GM12875 (cell line): ENCODE measurements at regions not wholly inside any gene's neighbourhood (a gene's known extent, or its start where the extent isn't known, plus 50 kb on each side); places are given as distances from the start of the nearest gene placed in this dataset.

Experiments used
- H3K4me3 ChIP-seq: one replicate; pipeline ENCODE4 v1.5.1; 2011; ENCODE audit warnings: low read depth, low read length, control low read depth
- TF ChIP-seq, protein P1 (sequence below): IDR thresholded peaks from 2 replicates; pipeline ENCODE4 v1.5.1; 2011; ENCODE audit warnings: low read depth, mild to moderate bottlenecking, control low read depth, inconsistent platforms, low read length, moderate library complexity, borderline replicate concordance; ENCODE audit not compliant: insufficient read depth

DNA sequence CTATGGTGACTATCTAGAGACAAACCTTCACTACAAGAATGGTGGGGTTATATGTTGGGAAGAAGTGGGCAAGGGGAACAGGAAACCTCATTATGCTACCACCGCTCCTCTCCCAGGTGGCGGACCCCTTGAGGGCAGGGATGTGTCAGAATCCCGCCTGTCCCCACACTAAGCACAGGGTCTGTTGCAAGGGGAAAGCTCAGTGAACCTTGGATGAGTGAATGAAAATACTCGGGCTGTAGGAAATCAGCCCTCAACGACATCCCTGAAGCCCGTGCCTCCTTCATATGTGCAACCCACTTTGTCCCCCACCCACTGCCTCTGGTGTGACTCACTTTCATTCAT is 68.2 kb upstream of the AMPD3 start:
- no peak overlapping the region for H3K4me3 ChIP-seq
- TF ChIP-seq, protein P1, sequence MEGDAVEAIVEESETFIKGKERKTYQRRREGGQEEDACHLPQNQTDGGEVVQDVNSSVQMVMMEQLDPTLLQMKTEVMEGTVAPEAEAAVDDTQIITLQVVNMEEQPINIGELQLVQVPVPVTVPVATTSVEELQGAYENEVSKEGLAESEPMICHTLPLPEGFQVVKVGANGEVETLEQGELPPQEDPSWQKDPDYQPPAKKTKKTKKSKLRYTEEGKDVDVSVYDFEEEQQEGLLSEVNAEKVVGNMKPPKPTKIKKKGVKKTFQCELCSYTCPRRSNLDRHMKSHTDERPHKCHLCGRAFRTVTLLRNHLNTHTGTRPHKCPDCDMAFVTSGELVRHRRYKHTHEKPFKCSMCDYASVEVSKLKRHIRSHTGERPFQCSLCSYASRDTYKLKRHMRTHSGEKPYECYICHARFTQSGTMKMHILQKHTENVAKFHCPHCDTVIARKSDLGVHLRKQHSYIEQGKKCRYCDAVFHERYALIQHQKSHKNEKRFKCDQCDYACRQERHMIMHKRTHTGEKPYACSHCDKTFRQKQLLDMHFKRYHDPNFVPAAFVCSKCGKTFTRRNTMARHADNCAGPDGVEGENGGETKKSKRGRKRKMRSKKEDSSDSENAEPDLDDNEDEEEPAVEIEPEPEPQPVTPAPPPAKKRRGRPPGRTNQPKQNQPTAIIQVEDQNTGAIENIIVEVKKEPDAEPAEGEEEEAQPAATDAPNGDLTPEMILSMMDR = no peak

DNA sequence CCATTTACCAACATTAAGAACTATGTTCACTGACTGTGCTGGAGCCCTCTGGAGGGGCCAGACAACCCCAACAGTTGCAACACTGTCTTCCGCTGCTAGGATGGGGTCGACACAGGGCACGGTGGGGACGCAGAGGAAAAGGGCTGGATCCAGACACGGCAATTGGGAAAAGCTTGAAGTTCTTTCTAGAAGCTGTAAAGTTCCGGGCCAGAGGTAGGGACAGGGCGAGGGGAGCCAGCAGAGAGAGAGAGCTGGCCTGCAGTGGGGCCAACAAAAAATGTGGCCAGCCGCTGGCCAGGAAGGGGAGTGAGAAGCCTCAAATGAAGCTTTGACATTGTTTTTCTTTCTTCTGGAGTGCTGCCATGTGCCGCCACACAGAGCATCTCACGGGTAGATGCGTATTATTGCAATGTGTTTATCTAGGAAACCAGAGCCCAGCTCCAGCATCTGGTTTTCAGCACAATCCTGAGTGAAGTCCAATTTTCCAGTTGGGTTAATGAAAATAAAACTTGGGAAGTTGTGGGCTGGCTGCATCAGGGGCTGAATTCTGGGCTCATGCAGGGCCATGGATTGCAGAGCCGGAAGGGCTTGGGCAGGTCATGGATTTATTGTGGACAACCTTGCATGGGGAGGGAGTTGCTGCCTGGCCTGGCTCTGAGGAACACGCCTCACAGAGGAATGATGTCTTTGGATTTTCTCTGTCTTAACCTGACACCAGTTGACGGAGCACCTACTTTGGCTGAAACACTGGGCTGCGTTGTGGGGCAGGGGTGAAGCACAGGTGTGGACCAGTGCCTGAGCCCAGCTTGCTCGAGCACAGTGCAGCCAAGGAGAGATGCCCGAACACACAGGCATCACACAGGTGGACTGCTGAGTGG is 67.6 kb upstream of the AMPD3 start:
- TF ChIP-seq, protein P1 = no peak
- no peak overlapping the region for H3K4me3 ChIP-seq

DNA sequence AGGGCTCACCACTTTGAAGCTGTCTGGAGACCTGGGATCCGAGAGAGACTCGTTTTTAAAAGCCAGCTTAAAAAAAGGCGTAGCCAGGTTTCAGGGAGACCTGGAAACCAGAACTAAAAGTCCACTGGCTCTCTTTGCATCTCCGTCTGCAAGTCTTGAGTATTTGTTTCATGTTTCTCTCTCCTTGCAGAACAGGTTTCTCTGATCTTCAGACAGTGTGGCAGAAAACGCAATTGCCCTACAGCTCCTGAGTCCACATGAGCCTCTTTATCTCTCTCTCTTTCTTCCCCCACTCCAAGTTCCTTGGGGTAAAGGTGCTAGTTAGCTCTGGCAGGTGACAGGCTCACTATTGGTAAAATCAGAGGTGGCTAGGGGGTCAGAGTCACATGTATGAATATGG is 67.0 kb upstream of the AMPD3 start:
- H3K4me3 ChIP-seq = no peak overlapping the region
- TF ChIP-seq, protein P1 = no peak

DNA sequence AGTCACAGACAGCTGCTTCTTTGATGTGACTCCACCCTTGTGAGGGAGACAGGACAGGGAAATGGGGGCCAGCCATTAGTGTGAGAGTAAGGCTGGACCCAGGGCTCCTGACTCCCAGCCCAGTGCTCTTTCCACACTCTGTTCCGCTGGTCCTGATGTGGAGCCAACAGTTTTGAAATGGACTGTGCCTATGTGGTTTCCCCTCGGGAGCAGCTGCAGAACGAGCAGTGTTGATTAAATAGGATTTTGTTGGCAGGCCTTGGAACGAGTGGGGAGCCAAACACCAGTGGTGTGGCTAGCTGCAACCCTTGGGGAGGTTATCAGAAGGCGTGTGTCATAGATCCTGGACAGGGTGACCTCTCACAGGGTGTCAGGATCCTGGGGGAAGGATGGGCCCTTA is 66.5 kb upstream of the AMPD3 start:
- TF ChIP-seq, protein P1 = no peak
- H3K4me3 ChIP-seq = no peak overlapping the region

DNA sequence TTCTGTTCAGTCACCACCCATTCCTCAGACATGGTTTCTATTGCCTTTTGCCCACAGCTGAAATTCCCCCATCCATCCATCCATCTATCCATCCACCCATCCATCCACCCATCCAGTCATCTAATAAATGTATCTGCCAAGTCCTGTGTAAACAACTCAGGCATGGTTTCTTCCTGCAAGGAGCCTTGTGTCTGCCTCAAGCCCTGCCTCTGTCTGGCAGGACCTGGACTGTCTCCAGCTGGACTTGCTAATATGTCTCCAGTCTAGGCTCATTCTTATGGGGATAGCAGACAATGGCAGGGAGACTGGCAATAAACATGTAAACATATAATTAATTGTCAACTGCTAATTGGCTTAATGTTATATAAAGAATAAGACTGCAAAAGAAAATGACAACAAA is 64.7 kb upstream of the AMPD3 start:
- TF ChIP-seq, protein P1 = no peak
- no peak overlapping the region for H3K4me3 ChIP-seq

DNA sequence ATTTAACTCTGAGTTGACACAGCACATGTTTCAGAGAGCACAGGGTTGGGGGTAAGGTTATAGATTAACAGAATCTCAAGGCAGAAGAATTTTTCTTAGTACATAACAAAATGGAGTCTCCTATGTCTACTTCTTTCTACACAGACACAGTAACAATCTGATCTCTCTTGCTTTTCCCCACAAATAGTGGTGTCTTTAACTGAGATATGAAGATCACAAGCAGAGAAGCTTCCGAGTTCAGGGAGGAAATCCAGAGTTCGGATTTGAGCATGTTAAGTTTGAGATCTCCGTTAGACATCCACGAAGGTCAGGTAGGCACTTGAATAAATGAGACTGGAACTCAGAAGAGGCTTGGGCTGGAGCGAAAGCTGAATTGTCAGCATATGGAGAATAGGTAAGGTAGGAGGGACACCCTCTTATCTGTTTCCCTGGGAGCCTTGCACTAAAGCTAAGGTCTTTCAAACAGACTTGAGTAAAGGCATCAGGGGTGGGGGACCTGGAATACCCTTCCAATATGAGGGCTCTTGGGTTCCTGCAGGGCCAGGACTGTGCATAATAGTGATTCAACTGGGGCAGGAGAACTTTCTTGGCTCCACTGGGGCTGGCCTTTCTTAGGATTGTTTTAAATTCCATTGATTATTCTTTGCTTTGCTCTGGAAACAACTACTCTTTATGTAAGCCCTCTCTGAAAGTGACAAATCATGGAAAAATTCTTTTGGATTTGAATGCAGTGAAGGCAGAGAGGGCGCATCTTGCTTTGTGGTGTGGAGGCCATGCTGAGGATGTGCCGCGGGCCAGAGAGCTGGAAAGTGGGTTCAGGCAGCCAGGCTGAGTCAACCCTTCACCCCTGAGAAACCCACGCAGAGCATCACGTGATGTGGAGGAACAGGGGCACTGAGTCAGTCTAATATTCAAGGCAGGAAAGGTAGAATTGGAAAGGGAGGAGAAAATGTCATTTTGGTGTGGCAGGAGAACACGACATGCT is 62.7 kb upstream of the AMPD3 start:
- TF ChIP-seq, protein P1 = no peak
- no peak overlapping the region for H3K4me3 ChIP-seq
